K562 (cell line): ENCODE measurements at regions not wholly inside any gene's neighbourhood (a gene's known extent, or its start where the extent isn't known, plus 50 kb on each side); places are given as distances from the start of the nearest gene placed in this dataset.

ENCODE experiments used
- ATAC-seq: fragments of 200-7000 bp; cut with Tn5 transposase; 3 replicates; pipeline ENCODE4 v1.9.1; 2020; ENCODE audit warnings: moderate library complexity
- BruUV-seq: library from RNA; stranded (reverse); fragments of 400-500 nt; replicated peaks from 2 replicates; lab custom pipeline; 2021; lab: Mats Ljungman, UMichigan
- CTCF ChIA-PET: fragments of 300-600 bp; formaldehyde crosslinking; extraction: SDS; loops from one replicate; lab custom pipeline; 2021; ENCODE audit warnings: low intra/inter-chr PET ratio; lab: Yijun Ruan, JAX
- POLR2A ChIA-PET: fragments of 300-600, 350-650 bp; sonication (Branson Sonifier 250); formaldehyde crosslinking; extraction: SDS; loops from one replicate; lab custom pipeline; 2021; ENCODE audit warnings: antibody characterized with exemption, inconsistent platforms; lab: Yijun Ruan, JAX
- DNase-seq, 4 experiments: peaks; one replicate each; pipeline versions ENCODE4 v3.0.0 to v3.0.0-alpha.2; 2011 to 2018; ENCODE audit warnings: low spot score in 3 of 4, mixed read lengths in 3 of 4; ENCODE audit errors: extremely low read depth in 1 of 4
- FAIRE-seq: peaks from 2 replicates; lab custom pipeline; 2011; peaks lifted over from hg19 to GRCh38; lab: Jason Lieb, UNC
- H2AFZ ChIP-seq: 2 replicates; pipeline ENCODE4 v1.6.0; 2011; ENCODE audit warnings: low read depth, low read length, control low read depth, inconsistent platforms
- H3K27ac ChIP-seq: fragments of 200-600 bp; 3 replicates; pipeline ENCODE4 v1.8.0; 2011; ENCODE audit warnings: low read depth, mild to moderate bottlenecking, control low read depth, inconsistent platforms, low read length, moderate library complexity, mixed read lengths; ENCODE audit errors: extremely low read depth
- H3K27me3 ChIP-seq, 2 experiments: fragments of 300-600 bp in 1 of 2; 2 replicates in 1 of 2; 3 replicates in 1 of 2; pipeline versions ENCODE4 v1.6.0 to v1.8.0; 2011; ENCODE audit warnings: inconsistent platforms in 2 of 2, low read length in 2 of 2, mild to moderate bottlenecking in 1 of 2, mixed read lengths in 1 of 2, moderate library complexity in 1 of 2; ENCODE audit not compliant: control insufficient read depth in 2 of 2, insufficient read depth in 2 of 2
- H3K36me3 ChIP-seq: fragments of 300-600 bp; 3 replicates; pipeline ENCODE4 v1.8.0; 2011; ENCODE audit warnings: mild to moderate bottlenecking, low read length, inconsistent platforms; ENCODE audit not compliant: control insufficient read depth, insufficient read depth
- H3K4me1 ChIP-seq, 2 experiments: fragments of 200-600 bp in 1 of 2; replicated peaks in 1 of 2; 2 replicates in 1 of 2; 3 replicates in 1 of 2; pipeline versions ENCODE4 v1.5.1 to v1.8.0; 2011; ENCODE audit warnings: inconsistent platforms in 2 of 2, low read length in 2 of 2, mild to moderate bottlenecking in 1 of 2, mixed read lengths in 1 of 2, moderate library complexity in 1 of 2; ENCODE audit not compliant: control insufficient read depth in 2 of 2, insufficient read depth in 2 of 2
- H3K4me2 ChIP-seq: 2 replicates; pipeline ENCODE4 v1.6.1; 2011; ENCODE audit warnings: low read length, control low read depth, inconsistent platforms, mixed read lengths; ENCODE audit not compliant: insufficient read depth
- H3K4me3 ChIP-seq: fragments of 200-600 bp; sonication (generic), shearing (Covaris generic); 2 replicates; pipeline ENCODE4 v1.5.1; 2016; ENCODE audit warnings: control low read depth, inconsistent platforms
- H3K79me2 ChIP-seq: fragments of 200-600 bp; 3 replicates; pipeline ENCODE4 v1.8.0; 2011; ENCODE audit warnings: low read length, inconsistent platforms; ENCODE audit not compliant: control insufficient read depth, insufficient read depth
- H3K9ac ChIP-seq, 2 experiments: 2 replicates each; pipeline versions ENCODE4 v1.6.0 to v1.6.1; 2011; ENCODE audit warnings: low read depth in 2 of 2, low read length in 2 of 2, control low read depth in 1 of 2, inconsistent platforms in 1 of 2, mild to moderate bottlenecking in 1 of 2, mixed read lengths in 1 of 2; ENCODE audit not compliant: insufficient read depth in 1 of 2
- H3K9me1 ChIP-seq: one replicate; pipeline ENCODE4 v1.6.0; 2011; ENCODE audit warnings: inconsistent platforms, mild to moderate bottlenecking, low read length, moderate library complexity; ENCODE audit not compliant: control insufficient read depth, insufficient read depth
- H3K9me3 ChIP-seq: replicated peaks from 2 replicates; pipeline ENCODE4 v1.5.1; 2011; ENCODE audit warnings: low read depth, low read length, inconsistent platforms; ENCODE audit not compliant: control insufficient read depth, insufficient read depth
- H4K20me1 ChIP-seq: replicated peaks from 2 replicates; pipeline ENCODE4 v1.6.1; 2011; ENCODE audit warnings: low read length, inconsistent platforms, mixed read lengths; ENCODE audit not compliant: control insufficient read depth, insufficient read depth
- BDP1 ChIP-seq: IDR thresholded peaks from 3 replicates; pipeline ENCODE4 v1.6.1; 2011; ENCODE audit not compliant: insufficient read length, insufficient read depth
- CAMTA2 ChIP-seq: fragments of 250-450 bp; sonication (Bioruptor Pico); conservative IDR thresholded peaks from 2 replicates; pipeline ENCODE4 v1.5.1; 2022
- EGR1 ChIP-seq: fragments of 450-650 bp; conservative IDR thresholded peaks from 2 replicates; pipeline ENCODE4 v1.6.1; 2017; ENCODE audit warnings: mild to moderate bottlenecking
- FUS ChIP-seq: fragments of 200-400 bp; formaldehyde crosslinking; optimal IDR thresholded peaks from 2 replicates; pipeline ENCODE3; 2017; ENCODE audit warnings: low read depth, low read length
- NEUROD1 ChIP-seq: fragments of 150-350 bp; IDR thresholded peaks from 2 replicates; pipeline ENCODE4 v1.6.1; 2014; ENCODE audit warnings: borderline replicate concordance, low read length, low read depth; ENCODE audit not compliant: partially characterized antibody
- POU5F1 ChIP-seq: fragments of 150-350 bp; IDR thresholded peaks from 2 replicates; pipeline ENCODE4 v1.6.1; 2014; ENCODE audit warnings: borderline replicate concordance, low read length, low read depth, mild to moderate bottlenecking; ENCODE audit not compliant: partially characterized antibody
- ZNF696 ChIP-seq: fragments of 250-450 bp; sonication (Bioruptor Pico); conservative IDR thresholded peaks from 2 replicates; pipeline ENCODE4 v1.4.0; 2020; ENCODE audit warnings: mild to moderate bottlenecking, moderate library complexity
- WGBS: fragments of 100-300 bp; shearing (Covaris generic); methylation state at CpG from one replicate; pipeline ENCODE4 v1.1.6; 2016; ENCODE audit warnings: low coverage, mixed read lengths; ENCODE audit not compliant: insufficient coverage; ENCODE audit errors: missing lambda C conversion rate; 5-methylcytosine and 5-hydroxymethylcytosine counted together
- in situ Hi-C: fragments of 300-500 bp; cut with MboI; formaldehyde crosslinking; loops from 4 replicates; pipeline ENCODE4 v1.15.0; 2018; ENCODE audit warnings: inconsistent platforms, mixed read lengths
- intact Hi-C: fragments of 100-400 bp; cut with micrococcal nuclease; formaldehyde crosslinking; loops from 2 replicates; pipeline ENCODE4 v1.14.2; 2022
- TF ChIP-seq, protein P1 (sequence below): sonication (generic); formaldehyde crosslinking; IDR thresholded peaks from 2 replicates; pipeline ENCODE4 v1.8.1; 2023; ENCODE audit warnings: mild to moderate bottlenecking, missing genetic modification reagents

DNA sequence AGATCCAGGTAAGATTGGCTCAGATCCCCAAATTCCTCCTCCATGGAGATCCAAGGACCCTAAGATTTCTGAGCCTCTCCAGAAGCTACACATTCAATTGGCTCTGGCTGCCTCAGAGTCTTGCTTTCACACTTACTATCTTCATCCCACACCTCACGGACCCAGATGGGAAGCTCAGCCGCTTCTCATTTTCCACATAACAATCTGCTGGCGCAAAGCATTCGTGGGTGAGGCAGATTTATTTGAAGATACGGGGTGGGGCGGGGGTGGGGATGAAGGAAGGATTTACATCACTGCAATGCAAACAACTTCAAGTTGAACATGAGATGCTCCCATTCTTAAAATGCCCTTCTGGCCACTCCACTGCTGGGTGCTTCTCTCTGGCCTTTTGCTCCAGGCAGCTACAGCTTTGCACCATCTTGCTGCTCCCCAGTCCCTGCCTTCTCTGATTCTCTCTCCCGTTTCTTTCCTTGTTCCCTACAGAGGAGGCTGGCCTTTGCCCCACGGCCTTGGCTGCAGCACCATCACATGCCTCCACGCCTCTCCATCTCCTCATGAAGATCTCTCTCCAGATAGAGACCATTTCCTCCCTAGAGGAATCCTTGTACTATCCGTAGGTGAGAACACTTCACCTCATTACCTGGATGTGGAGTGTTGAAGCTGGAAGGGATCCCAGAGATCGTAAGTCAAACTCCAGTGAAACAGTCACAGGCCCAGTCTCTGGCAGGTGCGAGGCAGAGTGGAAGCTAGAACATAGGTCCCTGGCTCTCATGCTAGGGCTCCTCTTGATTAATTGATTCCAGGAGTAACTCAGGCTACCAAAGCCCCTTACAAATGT, 175.9 kb downstream of the RPLP1 start:
- no TSS peak for BruUV-seq
- no peaks in the 10 kb centered on the region for H4K20me1 ChIP-seq
- no peaks in the 10 kb centered on the region for H3K79me2 ChIP-seq
- H3K9me3 ChIP-seq = no peaks in the 10 kb centered on the region
- no peaks in the 10 kb centered on the region for H3K9me1 ChIP-seq
- WGBS = 0% methylated on average over 10 of the region's 12 CpGs
- FAIRE-seq (no peak), DNase-seq (no peak), ATAC-seq (no peak)
- H3K36me3 ChIP-seq = no peaks in the 10 kb centered on the region
- no peak overlapping the region for H3K27ac ChIP-seq
- no peak overlapping the region for H2AFZ ChIP-seq
- ChIA-PET CTCF (no interaction called here), POLR2A (interaction anchor here (0.6 to 1.1 kb wide), 3 partner anchors 15 to 362 kb away, joined by 3 to 4 read pairs (median 3); no protein-coding TSS in a partner anchor)
- no peak overlapping the region for H3K4me3 ChIP-seq
- no peak overlapping the region for H3K9ac ChIP-seq
- in situ Hi-C loops (no loop called here), intact Hi-C loops (no loop called here)
- H3K4me1 ChIP-seq = no peaks in the 10 kb centered on the region
- TF ChIP-seq CAMTA2 (CRISPR knock-in tag) (no peak), NEUROD1 (no peak), BDP1 (no peak), EGR1 (no peak), POU5F1 (no peak), FUS (no peak), ZNF696 (CRISPR knock-in tag) (no peak)
- TF ChIP-seq, protein P1, sequence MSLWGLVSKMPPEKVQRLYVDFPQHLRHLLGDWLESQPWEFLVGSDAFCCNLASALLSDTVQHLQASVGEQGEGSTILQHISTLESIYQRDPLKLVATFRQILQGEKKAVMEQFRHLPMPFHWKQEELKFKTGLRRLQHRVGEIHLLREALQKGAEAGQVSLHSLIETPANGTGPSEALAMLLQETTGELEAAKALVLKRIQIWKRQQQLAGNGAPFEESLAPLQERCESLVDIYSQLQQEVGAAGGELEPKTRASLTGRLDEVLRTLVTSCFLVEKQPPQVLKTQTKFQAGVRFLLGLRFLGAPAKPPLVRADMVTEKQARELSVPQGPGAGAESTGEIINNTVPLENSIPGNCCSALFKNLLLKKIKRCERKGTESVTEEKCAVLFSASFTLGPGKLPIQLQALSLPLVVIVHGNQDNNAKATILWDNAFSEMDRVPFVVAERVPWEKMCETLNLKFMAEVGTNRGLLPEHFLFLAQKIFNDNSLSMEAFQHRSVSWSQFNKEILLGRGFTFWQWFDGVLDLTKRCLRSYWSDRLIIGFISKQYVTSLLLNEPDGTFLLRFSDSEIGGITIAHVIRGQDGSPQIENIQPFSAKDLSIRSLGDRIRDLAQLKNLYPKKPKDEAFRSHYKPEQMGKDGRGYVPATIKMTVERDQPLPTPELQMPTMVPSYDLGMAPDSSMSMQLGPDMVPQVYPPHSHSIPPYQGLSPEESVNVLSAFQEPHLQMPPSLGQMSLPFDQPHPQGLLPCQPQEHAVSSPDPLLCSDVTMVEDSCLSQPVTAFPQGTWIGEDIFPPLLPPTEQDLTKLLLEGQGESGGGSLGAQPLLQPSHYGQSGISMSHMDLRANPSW (CRISPR knock-in tag) = no peak
- no peak overlapping the region for H3K4me2 ChIP-seq
- peaks cover 0 to 21% of the 10 kb centered on the region in 2 experiments; a peak in 2 of 5 replicates for H3K27me3 ChIP-seq
